Suprapubic skin (tissue), 4 donors: ENCODE measurements at regions not wholly inside any gene's neighbourhood (a gene's known extent, or its start where the extent isn't known, plus 50 kb on each side); places are given as distances from the start of the nearest gene placed in this dataset.

Experiments used
- CTCF ChIP-seq, 2 donors: fragments of 200-600 bp in 1 of 2; fragments of 450-650 bp in 1 of 2; sonication (generic) in 1 of 2; IDR thresholded peaks; one replicate each; pipeline ENCODE4 v1.5.1; 2016 to 2019; ENCODE audit warnings: antibody characterized with exemption in 2 of 2, mild to moderate bottlenecking in 1 of 2, moderate library complexity in 1 of 2
- POLR2A ChIP-seq, 2 donors: fragments of 450-650 bp; IDR thresholded peaks; one replicate each; pipeline ENCODE4 v1.6.1; 2017; ENCODE audit warnings: antibody characterized with exemption in 2 of 2, mild to moderate bottlenecking in 2 of 2, moderate library complexity in 2 of 2
- POLR2AphosphoS5 ChIP-seq, 3 donors: sonication (generic); formaldehyde crosslinking; IDR thresholded peaks; one replicate each; pipeline ENCODE4 v1.6.1; 2017; ENCODE audit warnings: antibody characterized with exemption in 3 of 3

DNA sequence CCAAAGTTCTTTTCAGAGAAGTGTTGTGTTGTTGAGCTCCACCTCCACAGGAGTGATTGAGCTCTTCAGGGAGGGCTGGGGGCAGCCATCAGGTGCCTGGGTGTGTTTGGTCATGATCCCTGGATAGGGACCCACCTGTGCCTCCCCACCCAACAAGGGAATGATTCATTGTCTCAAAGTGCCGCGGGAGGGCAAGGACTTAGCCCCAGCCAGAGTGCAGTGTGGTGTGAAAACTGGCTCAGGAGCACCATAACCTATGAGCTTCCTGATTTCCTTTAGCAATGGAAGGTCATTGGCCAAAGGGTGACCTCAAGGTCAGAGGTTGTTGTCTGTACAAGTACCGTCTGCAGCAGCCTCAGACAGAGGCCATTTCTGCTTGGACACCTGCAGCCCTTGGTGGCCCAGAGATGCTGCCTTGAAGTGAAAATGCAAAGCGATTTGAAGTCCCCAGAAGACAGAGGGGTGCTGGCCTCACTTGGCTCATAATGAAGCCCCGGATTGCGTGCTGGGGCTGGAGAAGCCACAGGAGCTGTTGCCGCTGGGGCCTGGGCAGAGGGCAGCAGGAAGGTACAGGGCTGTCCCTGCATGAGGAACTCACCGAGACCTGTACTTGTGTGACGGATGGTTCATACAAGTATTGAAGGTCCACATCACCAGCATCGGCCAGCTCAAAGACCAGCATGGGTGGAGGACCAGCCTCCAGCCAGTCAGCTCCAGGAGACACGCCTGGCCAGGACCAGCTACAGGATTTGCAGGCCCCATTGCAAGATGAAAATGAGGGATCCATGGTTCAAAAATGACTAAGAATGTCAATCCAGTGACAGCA, 100.6 kb upstream of the DUSP22 start:
- TF ChIP-seq CTCF (IDR thresholded peaks at IDR 0.05) (no peak), POLR2AphosphoS5 (IDR thresholded peaks at IDR 0.05) (no peak), POLR2A (IDR thresholded peaks at IDR 0.05) (no peak)
